ENCODE measurements at regions not wholly inside any gene's neighbourhood (a gene's known extent, or its start where the extent isn't known, plus 50 kb on each side); places are given as distances from the start of the nearest gene placed in this dataset.
A peak's percentile ranks its signal among the peaks of the same experiment; 100 is the strongest.
"Not testable (repeated sequence)": the region's sequence is repeated elsewhere in the genome, so short reads cannot be mapped to it uniquely, and the experiment has no call there.

DNA sequence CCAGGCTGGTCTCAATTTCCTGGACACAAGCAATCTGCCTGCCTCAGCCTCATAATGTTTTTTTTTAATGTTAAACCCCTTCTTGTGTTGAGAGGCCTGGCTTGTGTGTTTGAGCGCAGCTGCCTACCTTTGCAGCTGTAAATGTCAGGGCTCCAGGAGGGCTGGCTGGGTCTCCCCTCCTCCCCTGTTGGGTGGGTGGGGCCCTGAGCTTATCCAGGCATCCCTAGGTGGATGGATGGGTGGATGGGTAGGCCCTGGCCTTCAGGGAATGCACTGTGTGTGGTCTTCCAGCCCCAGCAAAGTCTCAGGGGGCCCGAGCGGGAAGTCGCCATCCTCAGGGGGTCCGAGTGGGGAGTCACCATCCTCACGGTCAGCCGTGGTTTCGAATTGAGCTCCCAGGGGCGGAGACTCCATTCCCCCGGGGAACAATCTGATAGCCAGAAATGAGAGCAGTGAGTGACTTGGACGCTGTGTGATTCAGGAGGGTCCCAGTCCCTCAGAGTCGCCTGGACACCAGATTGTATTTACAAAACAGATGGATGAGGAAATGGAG, 279.4 kb upstream of the PLGLB2 start:
- not testable (repeated sequence) for FAIRE-seq

- FAIRE-seq = not testable (repeated sequence)
These were observed 278.4 kb upstream of the PLGLB2 start for GRCh38 chr2:87469180-87470151.

DNA sequence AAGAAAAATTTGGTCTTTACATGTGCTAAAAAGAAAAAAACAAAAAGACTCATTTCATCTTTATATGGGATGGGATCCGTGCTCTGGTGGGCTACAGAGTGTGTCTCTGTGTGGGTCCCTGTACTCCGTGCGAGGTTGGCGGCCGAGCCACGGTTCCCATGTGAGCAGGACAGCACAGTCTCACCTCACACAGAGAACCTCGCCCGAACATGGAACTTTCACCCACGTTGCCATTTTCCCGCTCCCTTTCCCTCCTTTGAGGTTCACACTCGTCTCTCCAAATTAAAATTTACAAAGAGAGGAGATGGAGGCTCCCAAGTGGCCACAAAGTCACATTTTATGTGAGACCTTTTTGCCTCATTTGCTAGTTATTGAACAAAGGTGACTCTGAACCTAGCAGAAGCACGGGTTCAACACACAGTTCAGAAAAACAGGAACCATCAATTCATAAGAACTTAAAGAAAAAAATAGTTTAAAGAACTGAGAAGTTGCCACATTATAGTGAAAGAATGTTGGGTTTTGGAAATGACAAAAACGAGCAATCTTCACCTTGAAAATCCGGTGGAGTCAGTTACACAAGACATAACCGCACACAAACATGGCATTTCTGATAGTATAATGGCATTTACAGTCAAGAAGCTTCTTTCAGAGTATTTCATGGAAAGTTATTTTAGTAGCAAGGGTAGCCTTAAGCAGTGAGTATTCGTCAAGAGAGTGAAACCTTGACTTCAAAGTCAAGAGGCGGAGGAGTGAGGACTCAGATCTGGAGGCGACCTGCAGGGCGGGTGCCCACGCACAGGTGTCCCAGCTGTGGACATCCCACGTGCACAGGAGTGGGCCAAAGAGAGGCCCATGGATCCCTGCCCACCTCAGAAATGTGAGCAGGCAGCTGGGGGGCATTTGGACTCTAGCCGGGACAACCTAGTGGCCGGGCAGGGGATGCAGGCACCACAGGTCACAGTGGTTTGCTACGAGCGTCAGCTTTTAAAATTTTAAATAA, 277.2 kb upstream of the PLGLB2 start:
- not testable (repeated sequence) for FAIRE-seq

DNA sequence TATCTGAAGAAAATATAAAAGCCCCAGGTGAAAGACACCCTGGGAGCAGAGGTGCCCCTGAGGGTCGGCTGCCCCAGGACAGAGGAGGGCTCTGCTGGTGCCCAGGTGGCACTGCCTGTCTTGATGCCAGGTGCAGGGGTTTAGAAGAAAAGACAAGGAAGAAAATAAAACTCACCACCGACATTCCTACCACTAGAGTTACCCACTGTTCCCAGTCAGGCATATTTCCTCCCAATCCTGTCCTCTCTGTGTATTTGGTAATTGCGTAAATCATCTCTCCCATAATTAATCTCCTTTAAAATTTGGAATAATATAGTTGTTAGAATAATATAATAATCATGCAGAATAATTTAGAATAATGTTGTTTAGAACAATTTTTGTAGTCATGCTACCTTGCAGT, 276.4 kb upstream of the PLGLB2 start:
- FAIRE-seq = not testable (repeated sequence)

DNA sequence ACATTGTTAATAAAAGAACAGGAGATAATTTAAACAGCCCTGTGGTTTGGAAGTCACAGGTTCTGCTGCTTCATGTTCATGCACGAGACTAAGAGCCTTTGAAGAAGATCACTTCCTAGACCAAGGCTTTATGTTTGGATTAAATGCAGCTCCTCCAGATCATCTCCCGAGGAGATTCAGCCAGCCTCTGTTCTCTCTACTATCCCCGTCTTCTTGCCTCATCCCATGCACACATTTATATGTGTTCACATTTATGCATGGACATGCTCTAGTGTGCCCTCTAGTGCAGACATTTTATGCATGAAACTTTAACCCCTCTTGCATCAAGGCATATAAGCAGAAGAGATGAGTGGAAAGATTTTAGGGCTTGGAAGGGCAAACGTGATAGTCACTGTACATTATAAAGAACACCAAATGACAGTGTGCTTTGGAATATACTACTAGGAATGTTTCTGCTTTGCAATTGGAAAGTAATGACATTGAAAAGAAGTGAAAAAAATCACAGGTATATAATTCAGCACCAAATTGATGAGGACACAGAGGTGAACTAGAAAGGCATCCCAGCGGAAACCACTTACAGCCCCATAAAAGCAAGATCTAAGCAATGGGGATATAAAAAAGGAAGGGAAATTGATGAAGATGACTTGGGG, 271.5 kb upstream of the PLGLB2 start:
- not testable (repeated sequence) for FAIRE-seq

DNA sequence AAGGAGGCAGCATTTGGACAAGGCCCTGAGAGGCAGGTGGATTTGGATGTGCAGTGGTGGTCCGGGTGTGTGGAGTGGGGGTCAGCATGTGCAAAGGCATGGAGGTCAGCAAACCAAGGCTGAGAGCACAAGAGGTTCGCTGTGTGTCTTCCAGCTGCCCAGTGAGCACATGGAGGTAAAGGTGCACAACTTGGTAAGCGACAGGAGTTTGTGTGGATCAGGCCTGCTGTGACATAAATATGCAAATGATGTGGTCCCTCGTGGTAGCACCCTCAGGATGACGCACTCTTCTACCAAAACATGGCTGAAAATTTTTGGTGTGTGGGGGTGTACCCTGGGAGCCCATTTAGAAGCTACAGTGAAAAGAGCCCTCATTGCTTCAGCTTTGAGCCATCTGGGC, 271.0 kb upstream of the PLGLB2 start:
- FAIRE-seq = not testable (repeated sequence)

- not testable (repeated sequence) for FAIRE-seq
These were observed 270.0 kb upstream of the PLGLB2 start for GRCh38 chr2:87477669-87478428.

- FAIRE-seq = not testable (repeated sequence)
These were observed 269.0 kb upstream of the PLGLB2 start for GRCh38 chr2:87478911-87479310.

DNA sequence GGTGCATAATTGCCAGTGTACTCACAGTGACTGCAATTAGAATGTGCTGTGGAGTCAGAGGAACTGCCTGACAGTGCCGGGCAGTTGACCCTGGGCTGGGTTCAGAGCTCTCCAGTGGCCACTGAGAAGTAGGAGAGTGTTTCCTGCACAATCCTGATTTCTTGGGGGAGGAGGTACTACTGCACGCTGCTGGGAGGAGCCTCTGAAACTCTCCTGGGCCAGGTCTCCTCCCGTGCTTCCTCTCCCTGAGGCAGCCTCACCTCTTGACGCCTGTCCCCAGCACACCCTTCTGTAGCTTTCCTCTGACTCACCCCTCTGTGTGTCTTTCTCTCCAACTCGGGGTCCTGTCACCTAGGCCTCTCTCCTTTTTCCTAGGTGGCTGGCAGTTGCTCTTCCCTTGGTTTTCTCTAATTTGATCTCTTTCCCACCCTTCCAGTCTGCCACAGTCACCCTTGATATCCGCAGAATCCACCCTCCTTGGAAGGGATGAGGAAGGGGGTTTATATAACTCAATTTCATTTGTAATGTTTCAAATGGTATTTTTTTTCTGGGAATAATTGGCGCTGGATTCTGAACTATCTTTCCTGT, 264.7 kb upstream of the PLGLB2 start:
- FAIRE-seq = not testable (repeated sequence)

GRCh38 chr2:87484363-87484762, 263.5 kb upstream of the PLGLB2 start:
- FAIRE-seq = not testable (repeated sequence)

GRCh38 chr2:87485455-87485854, 262.4 kb upstream of the PLGLB2 start:
- not testable (repeated sequence) for FAIRE-seq

GRCh38 chr2:87485884-87486283, 262.0 kb upstream of the PLGLB2 start:
- not testable (repeated sequence) for FAIRE-seq

- not testable (repeated sequence) for FAIRE-seq
These were observed 261.5 kb upstream of the PLGLB2 start for GRCh38 chr2:87486413-87486812.

- not testable (repeated sequence) for FAIRE-seq
These were observed 259.9 kb upstream of the PLGLB2 start for GRCh38 chr2:87488021-87488420.

DNA sequence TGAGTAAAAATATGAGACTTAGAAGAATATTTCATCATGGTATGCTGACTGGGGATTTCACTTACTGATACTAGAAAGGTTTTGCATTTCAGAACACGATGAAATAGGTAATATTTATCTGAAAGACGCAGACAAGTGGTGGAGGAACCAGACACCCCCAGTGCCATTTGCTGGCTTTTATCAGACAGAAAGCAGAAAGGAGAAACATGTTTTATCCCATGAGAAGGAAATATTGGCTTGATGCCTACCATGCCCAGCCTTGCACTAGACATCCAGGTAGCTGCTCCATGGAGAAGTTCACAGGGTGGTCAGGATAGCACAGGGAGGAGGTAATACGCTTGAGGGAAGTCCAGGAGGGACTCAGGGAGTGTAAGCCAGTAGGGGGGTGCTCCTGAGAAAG, 258.9 kb upstream of the PLGLB2 start:
- FAIRE-seq = not testable (repeated sequence)

DNA sequence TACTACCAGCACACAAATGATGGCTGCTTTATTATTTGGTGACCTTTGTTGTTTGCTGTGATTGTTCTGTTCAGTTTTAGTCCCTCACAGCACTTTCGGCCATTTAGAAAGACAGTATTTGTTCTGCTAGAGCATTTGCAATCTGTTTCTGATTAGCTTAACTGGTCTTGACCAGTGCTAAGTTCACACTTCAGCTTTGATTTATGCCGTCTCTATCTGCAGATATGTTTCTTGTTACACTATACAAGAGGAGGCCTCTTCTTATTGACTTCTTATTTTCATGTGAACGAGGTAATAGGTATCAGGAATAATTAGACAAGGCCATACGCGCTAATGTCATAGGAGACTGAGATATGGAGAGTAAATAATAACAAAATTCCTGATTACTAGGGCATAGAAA, 253.0 kb upstream of the PLGLB2 start:
- FAIRE-seq = not testable (repeated sequence)

GRCh38 chr2:87495455-87495854, 252.4 kb upstream of the PLGLB2 start:
- FAIRE-seq = not testable (repeated sequence)

- FAIRE-seq = peak; percentile 94
These were observed 251.6 kb upstream of the PLGLB2 start for GRCh38 chr2:87496036-87497006.

DNA sequence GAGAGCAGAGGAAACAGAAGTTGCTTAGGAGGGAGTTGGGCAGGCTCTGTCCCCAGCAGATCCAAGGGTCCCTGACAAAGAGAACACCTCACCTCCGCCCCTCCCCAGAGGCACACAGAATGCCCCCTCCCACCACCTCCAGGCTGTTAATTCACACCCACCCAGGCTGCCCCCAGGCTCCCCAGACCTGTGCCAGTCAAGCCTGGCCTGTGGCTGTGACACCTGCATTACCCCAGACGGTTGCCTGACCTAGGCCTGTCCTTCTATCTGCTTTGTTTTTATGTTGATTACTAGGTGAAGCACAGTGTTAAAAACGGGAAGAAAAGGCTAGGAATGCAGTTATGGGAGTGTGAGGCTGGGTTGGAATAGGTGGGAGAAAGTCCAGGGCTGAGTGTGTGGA, 250.8 kb upstream of the PLGLB2 start:
- not testable (repeated sequence) for FAIRE-seq

DNA sequence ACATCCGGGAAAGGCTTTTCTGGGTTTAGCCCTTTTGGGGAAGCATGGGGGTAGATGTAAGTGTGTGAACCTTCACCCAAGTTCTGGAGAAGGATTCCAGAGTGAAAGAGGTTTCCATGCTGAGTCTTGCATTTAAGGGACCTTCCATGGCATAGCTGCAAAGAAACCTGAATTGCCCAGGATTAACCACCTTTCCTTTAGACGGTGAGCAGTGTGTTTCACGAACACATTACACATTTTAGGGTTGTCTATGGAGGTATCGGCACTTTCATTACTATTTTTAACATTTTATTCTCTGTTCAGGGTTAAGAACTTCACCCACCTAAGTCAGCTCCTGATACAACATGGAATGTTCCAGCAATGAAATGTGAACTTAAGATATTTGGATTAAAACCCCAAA, 250.2 kb upstream of the PLGLB2 start:
- FAIRE-seq = not testable (repeated sequence)
